Kidney (tissue), 13 donors: ENCODE measurements at regions not wholly inside any gene's neighbourhood (a gene's known extent, or its start where the extent isn't known, plus 50 kb on each side); places are given as distances from the start of the nearest gene placed in this dataset.

Experiments
- DNase-seq, 5 donors: peaks; one replicate each; pipeline ENCODE4 v3.0.0-alpha.2; 2013 to 2020
- FAIRE-seq: peaks from 2 replicates; lab custom pipeline; 2012; peaks lifted over from hg19 to GRCh38; lab: Jason Lieb, UNC
- H3K27ac ChIP-seq, 2 donors: one replicate each; pipeline ENCODE4 v1.7.0; 2013; ENCODE audit warnings: low read depth in 2 of 2, low read length in 2 of 2, inconsistent platforms in 1 of 2
- H3K27me3 ChIP-seq: one replicate; pipeline ENCODE4 v1.7.1; 2013; ENCODE audit warnings: low read length, inconsistent platforms; ENCODE audit not compliant: control insufficient read depth, insufficient read depth
- H3K36me3 ChIP-seq, 3 donors: one replicate each; pipeline versions ENCODE4 v1.7.0 to v1.7.1; 2013; ENCODE audit warnings: low read length in 3 of 3, control low read depth in 1 of 3, inconsistent platforms in 1 of 3; ENCODE audit not compliant: insufficient read depth in 3 of 3, control insufficient read depth in 2 of 3
- H3K4me1 ChIP-seq, 3 donors: one replicate each; pipeline versions ENCODE4 v1.7.0 to v1.7.1; 2013; ENCODE audit warnings: low read length in 3 of 3, inconsistent platforms in 1 of 3, low read depth in 1 of 3; ENCODE audit not compliant: control insufficient read depth in 2 of 3, insufficient read depth in 2 of 3
- H3K4me3 ChIP-seq, 3 donors: one replicate each; pipeline versions ENCODE4 v1.7.0 to v1.8.1; 2013; ENCODE audit warnings: low read length in 3 of 3, control low read depth in 1 of 3, inconsistent platforms in 1 of 3
- H3K9ac ChIP-seq, 3 donors: one replicate each; pipeline versions ENCODE4 v1.7.0 to v1.7.1; 2013; ENCODE audit warnings: low read length in 3 of 3, control low read depth in 1 of 3, inconsistent platforms in 1 of 3
- H3K9me3 ChIP-seq, 3 donors: one replicate each; pipeline versions ENCODE4 v1.7.0 to v1.7.1; 2013; ENCODE audit warnings: low read length in 3 of 3, control low read depth in 1 of 3, inconsistent platforms in 1 of 3; ENCODE audit not compliant: control insufficient read depth in 2 of 3, insufficient read depth in 1 of 3
- CTCF ChIP-seq: IDR thresholded peaks from 3 replicates; pipeline ENCODE4 v1.5.1; 2012; ENCODE audit warnings: mild to moderate bottlenecking, moderate library complexity, borderline replicate concordance; ENCODE audit not compliant: insufficient read depth; ENCODE audit errors: extremely low read depth
- intact Hi-C: fragments of 100-400 bp; cut with DNase I; formaldehyde crosslinking; loops from one replicate; pipeline ENCODE4 v1.11.1; 2022
- donor health status: control.
- donor health status: control.
- donor health status: control.
- donor health status: control.
- donor health status: control.
- donor health status: DM: yes; HTN: yes; CAD: no.
- donor health status: Normal renal cell carcinoma (clear cell type).

- Histone ChIP-seq H3K4me3 (no peak overlapping the region), H3K9me3 (no peaks in the 10 kb centered on the region), H3K27me3 (no peaks in the 10 kb centered on the region), H3K36me3 (no peaks in the 10 kb centered on the region), H3K9ac (no peak overlapping the region), H3K4me1 (no peaks in the 10 kb centered on the region), H3K27ac (no peak overlapping the region)
- intact Hi-C loops = no loop called here
- FAIRE-seq = no peak
- no peak for DNase-seq
- no peak for TF ChIP-seq CTCF
These were observed 843.8 kb downstream of the C12orf50 start for GRCh38 chr12:87185367-87185766.

- intact Hi-C loops = no loop called here
- Histone ChIP-seq H3K4me3 (no peak overlapping the region), H3K27me3 (no peaks in the 10 kb centered on the region), H3K4me1 (no peaks in the 10 kb centered on the region), H3K9ac (no peak overlapping the region), H3K9me3 (no peaks in the 10 kb centered on the region), H3K36me3 (no peaks in the 10 kb centered on the region), H3K27ac (no peak overlapping the region)
- no peak for TF ChIP-seq CTCF
- no peak for FAIRE-seq
- no peak for DNase-seq
These were observed 846.4 kb downstream of the C12orf50 start for GRCh38 chr12:87182696-87183233.

GRCh38 chr12:87171356-87171755 is 857.8 kb downstream of the C12orf50 start:
- Histone ChIP-seq H3K27ac (no peak overlapping the region), H3K9ac (no peak overlapping the region), H3K9me3 (peaks cover 0 to under 1% (median 0%) of the 10 kb centered on the region in 3 donors), H3K4me1 (peaks cover 0 to 3% (median 0%) of the 10 kb centered on the region in 3 donors), H3K36me3 (no peaks in the 10 kb centered on the region), H3K4me3 (no peak overlapping the region), H3K27me3 (no peaks in the 10 kb centered on the region)
- FAIRE-seq = no peak
- intact Hi-C loops = no loop called here
- DNase-seq = no peak
- no peak for TF ChIP-seq CTCF

GRCh38 chr12:87169010-87169409 is 860.2 kb downstream of the C12orf50 start:
- peaks cover 0 to 3% (median 0%) of the 10 kb centered on the region in 3 donors for H3K4me1 ChIP-seq
- intact Hi-C loops = no loop called here
- H3K27me3 ChIP-seq = no peaks in the 10 kb centered on the region
- H3K36me3 ChIP-seq = no peaks in the 10 kb centered on the region
- FAIRE-seq (no peak), DNase-seq (no peak)
- no peak overlapping the region for H3K4me3 ChIP-seq
- H3K27ac ChIP-seq = no peak overlapping the region
- H3K9me3 ChIP-seq = peaks cover 0 to 11% (median 2%) of the 10 kb centered on the region in 3 donors
- no peak for TF ChIP-seq CTCF
- H3K9ac ChIP-seq = no peak overlapping the region
